ENCODE measurements at regions not wholly inside any gene's neighbourhood (a gene's known extent, or its start where the extent isn't known, plus 50 kb on each side); places are given as distances from the start of the nearest gene placed in this dataset.

- no peak for DNase-seq (ENCODE audit: low read depth in 2 of 3, low spot score in 2 of 3)
These were observed 183.7 kb downstream of the INO80D start for GRCh38 chr2:205902041-205902899.

- DNase-seq (ENCODE audit: low read depth in 2 of 3, low spot score in 2 of 3): no peak
These were observed 184.5 kb downstream of the INO80D start for GRCh38 chr2:205901491-205901890.

GRCh38 chr2:205898744-205899143, 187.2 kb downstream of the INO80D start:
- no peak for DNase-seq (ENCODE audit: low read depth in 2 of 3, low spot score in 2 of 3)

DNA sequence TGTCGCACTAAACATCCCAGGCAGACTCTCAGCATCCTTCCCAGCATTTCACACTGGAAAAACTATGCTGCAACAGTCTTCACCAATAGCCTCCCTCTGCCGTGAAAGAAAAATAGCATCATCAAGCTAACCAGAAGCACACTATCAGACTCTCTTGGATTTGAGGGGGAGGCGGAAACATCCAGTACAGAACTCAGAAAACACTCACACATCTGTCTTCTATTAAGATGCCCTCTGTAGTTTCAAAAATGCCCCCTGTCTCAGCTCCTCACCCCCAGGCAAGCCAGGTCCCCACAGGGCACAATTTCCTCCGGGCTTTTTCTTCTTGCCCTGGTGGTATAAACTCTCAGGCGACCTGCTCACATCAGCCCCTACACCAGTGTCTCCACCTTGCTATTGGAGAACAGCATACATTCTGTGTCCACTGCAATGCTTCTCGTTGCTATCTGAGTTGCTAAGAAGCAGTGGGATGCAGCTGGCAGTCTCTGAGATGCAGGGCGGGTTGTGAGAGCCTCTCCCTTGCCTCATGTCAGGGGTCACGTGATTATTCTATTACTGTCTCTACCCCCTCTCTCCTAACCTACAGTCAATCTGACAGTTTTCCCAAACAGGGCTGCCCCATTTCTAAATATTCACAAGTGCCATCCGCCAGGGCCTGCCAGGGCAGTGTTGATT, 189.9 kb downstream of the INO80D start:
- DNase-seq (ENCODE audit: low read depth in 2 of 3, low spot score in 2 of 3): no peak

GRCh38 chr2:205892665-205893259, 193.2 kb downstream of the INO80D start:
- no peak for DNase-seq (ENCODE audit: low read depth in 2 of 3, low spot score in 2 of 3)

DNA sequence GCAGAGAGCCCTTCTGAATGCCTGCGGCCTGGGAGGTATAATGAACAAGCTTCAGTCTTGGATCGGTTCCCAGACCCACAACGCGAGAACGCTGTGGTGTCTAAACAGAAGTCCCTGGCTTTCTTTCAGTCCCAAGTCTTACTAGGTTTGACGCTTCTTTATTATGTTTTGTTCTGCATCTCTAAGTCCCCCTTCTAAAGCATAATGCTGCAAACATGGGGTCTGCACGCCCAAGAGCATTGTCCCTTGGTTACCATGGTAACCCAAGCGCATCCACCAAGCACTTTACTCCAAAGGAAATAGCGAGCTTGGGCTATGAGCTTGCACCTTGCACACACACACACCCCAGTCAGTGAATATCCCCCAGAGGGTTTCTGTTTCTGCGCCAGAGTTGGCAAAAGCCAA, 193.7 kb downstream of the INO80D start:
- no peak for DNase-seq (ENCODE audit: low read depth in 2 of 3, low spot score in 2 of 3)

DNA sequence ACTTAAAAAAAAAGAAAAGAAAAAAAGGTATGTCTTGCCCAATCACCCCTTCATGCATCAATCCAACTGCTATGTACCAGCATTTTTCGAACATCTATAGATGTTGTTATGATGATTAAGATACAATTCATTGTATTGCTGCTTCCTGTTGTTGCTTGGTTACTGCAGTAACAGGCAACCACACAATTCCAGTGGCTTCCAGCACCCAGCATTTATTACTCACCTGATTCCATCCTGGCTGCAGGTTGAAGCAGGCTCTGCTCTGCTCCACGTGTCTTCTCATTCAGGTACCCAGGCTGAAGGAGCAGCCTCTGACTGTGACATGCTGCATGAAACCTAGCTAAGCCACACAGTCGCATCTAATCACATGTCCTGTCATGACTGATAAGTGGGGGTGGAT, 196.9 kb downstream of the INO80D start:
- no peak for DNase-seq (ENCODE audit: low read depth in 2 of 3, low spot score in 2 of 3)

- DNase-seq (ENCODE audit: low read depth in 2 of 3, low spot score in 2 of 3): no peak
These were observed 198.3 kb downstream of the INO80D start for GRCh38 chr2:205887637-205888036.

DNA sequence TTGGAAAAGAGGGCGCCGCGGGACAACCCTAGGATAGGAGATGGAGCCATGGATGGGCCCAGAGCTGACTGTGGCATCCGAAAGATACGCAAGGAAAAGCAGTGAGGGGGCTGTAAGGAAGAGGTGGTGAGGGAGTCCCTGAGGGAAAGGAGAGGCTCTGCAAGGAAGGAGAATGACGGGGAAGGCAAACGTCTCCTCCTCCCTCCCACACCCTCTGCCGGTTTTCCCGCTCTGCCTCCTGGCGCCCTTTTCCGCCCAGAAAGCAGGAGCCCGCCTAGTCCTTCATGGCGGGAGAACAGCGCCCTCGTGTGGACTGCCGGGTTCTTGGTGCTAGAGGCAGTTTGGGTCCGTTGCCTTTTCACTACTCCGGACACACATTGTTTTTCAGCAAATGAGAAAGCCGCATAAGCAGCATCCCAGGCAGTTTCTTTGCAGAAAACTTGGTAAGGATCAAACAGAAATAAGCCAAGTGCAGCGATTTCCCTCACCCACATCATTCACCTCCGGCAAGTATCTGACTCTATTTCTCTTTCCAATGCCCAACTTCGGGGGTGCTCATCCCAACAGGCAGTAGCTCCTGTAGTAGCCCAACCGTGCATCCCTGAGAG, 200.4 kb downstream of the INO80D start:
- peak; percentile 17 to 74 (median 65) for DNase-seq (ENCODE audit: low read depth in 2 of 3, low spot score in 2 of 3)

GRCh38 chr2:205883965-205884364, 201.7 kb downstream of the NRP2 start:
- DNase-seq (ENCODE audit: low read depth in 2 of 3, low spot score in 2 of 3): no peak

- no peak for DNase-seq (ENCODE audit: low read depth in 2 of 3, low spot score in 2 of 3)
These were observed 200.6 kb downstream of the NRP2 start for GRCh38 chr2:205882806-205883425.

DNA sequence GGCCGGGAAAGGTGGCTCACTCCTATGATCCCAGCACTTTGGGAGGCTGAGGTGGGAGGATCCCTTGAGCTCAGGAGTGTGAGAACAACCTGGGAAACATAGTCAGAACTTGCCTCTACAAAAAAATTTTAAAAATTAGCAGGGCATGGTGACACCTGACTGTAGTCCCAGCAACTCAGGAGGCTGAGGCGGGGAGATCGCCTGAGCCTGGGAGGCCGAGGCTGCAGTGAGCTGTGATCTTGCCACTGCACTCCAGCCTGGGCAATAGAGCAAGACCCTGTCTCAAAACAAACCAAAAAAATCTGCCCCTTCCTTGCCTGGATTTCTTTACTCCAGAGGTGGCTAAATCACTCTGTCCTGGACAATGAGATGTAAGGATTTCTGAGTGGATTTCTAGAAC, 197.7 kb downstream of the NRP2 start:
- no peak for DNase-seq (ENCODE audit: low read depth in 2 of 3, low spot score in 2 of 3)

GRCh38 chr2:205878999-205879762, 196.9 kb downstream of the NRP2 start:
- DNase-seq (ENCODE audit: low read depth in 2 of 3, low spot score in 2 of 3): no peak

DNA sequence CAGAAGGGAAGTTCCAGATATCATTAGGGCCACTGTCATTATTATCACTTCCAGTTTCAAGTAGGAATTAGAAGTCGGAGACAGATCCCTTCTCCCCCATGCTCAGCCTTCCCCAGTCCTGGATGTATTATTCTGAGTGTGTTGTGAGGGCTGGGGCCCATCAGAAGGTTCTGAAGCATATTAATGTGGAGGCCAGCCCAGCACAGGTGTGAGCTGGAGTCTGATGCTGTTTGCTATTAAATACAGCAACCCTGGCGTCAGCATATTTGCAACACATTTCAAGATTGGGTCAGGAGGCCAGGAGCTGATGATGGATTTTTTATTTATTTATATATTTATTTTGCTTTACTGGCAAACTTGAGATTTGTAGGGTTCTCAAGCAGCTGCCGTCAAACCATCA, 195.2 kb downstream of the NRP2 start:
- DNase-seq (ENCODE audit: low read depth in 2 of 3, low spot score in 2 of 3): no peak

DNA sequence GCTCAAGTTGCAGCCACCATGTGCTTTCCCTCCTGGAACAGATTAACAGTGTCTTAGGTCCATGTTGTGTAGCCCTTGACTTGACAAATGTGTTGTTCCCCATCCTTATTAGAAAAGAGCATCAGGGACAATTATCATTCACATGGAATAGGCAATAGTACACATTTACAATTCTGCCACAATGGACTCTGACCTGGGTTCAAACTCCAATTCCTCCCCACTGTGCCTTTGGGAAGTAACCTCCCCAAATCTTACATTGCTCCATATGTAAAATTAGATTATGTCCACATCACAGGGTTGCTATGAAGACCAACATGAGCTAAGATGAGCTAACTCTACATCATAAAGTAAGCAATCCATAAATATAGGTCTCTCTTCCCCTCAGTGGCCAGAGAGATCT, 193.8 kb downstream of the NRP2 start:
- no peak for DNase-seq (ENCODE audit: low read depth in 2 of 3, low spot score in 2 of 3)

DNA sequence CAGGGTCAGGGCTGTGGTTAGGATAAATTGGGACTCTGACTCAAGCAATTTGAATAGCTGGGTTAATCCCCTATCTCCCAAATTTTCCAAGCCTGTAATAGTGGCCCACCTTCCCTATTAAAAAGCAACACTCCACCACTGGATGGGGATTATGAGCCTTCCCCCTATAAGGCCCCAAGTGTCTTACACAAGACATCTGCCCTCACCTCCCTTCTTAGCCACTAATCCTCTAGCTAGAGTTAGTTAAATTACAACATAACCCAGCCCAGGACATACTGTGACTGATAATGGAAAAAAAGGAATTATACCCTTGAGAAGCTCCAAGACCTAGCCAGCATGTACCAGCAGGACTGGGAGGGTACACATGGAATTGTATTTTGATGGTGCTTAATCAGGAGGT, 190.4 kb downstream of the NRP2 start:
- DNase-seq (ENCODE audit: low read depth in 2 of 3, low spot score in 2 of 3): no peak

GRCh38 chr2:205869439-205869838, 187.1 kb downstream of the NRP2 start:
- DNase-seq (ENCODE audit: low read depth in 2 of 3, low spot score in 2 of 3): no peak

DNA sequence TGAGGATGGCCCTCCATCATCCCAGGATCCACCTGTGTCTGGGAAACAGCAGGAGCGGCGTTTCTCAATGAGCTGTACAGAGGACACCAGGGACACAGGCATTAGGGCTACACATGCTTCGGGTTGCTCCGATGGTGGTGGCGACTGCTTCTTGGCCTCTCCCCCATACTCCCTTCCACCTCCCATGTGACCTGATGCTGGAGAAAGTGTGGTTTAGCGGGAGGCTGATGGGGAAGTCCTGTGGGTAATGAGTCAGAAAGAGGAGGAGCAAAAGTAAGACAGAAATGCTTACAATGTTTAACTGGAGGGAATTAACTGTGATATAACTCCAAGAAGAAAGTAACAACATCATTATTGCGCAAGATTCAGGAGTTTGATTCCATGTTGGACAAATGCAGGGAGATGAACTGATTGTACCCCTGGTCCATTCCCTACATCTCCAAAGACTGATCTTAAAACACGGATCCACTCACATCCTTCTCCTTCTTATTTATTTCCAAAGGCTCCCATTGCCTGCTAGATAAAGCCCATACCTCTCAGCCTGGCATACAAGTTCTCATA, 186.6 kb downstream of the NRP2 start:
- DNase-seq (ENCODE audit: low read depth in 2 of 3, low spot score in 2 of 3): peak in 2 of 3 donors; percentile 86 to 91

DNA sequence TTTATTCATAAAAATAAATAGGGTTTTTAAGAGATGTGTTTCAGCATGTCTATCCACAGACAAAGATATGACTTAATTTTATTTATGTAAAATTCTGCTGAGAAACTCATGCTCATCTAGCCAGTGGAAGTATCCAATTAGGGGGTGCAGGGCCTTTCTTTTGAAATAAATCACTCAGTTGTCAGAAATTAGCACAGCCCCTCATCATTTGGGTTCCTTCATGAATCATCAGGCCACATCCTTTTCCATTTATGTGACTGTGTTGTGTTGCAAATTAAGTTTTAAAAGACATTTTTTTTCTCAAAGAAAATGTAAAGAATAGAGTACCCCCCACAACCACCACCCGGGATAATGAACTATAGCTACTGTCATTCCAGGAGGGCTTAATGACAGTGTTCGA, 185.8 kb downstream of the NRP2 start:
- DNase-seq (ENCODE audit: low read depth in 2 of 3, low spot score in 2 of 3): peak in 2 of 3 donors; percentile 26 to 44

DNA sequence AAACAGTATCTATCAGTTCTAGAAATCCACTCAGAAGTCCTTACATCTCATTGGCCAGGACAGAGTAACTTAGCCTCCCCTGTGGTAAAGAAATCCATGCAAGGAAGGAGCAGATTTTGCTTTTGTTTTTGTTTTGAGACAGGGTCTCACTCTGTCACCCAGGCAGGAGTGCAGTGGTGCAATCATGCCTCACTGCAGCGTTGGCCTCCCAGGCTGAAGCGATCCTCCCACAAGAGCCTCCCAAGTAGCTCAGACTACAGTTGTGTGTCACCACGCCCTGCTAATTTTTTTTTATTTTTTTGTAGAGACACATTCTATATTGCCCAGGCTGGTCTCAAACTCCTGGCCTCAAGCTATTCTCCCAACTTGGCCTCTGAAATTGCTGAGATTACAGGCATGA, 185.1 kb downstream of the NRP2 start:
- DNase-seq (ENCODE audit: low read depth in 2 of 3, low spot score in 2 of 3): no peak
